Loucy (cell line): ENCODE measurements at regions not wholly inside any gene's neighbourhood (a gene's known extent, or its start where the extent isn't known, plus 50 kb on each side); places are given as distances from the start of the nearest gene placed in this dataset.

ENCODE experiments used
- H2AFZ ChIP-seq: fragments of 200-600 bp; sonication (generic); 2 replicates; pipeline ENCODE4 v1.6.0; 2016; ENCODE audit warnings: antibody characterized with exemption, mild to moderate bottlenecking, low read length, moderate library complexity
- H3F3A ChIP-seq: fragments of 200-600 bp; 2 replicates; pipeline ENCODE4 v1.6.0; 2016; ENCODE audit warnings: antibody characterized with exemption, low read depth, mild to moderate bottlenecking
- H3K27me3 ChIP-seq: fragments of 200-600 bp; sonication (generic); 2 replicates; pipeline ENCODE4 v1.6.1; 2014; ENCODE audit warnings: low read length, mild to moderate bottlenecking; ENCODE audit not compliant: insufficient read depth, poor library complexity, severe bottlenecking
- H3K36me3 ChIP-seq: fragments of 200-600 bp; sonication (generic); 2 replicates; pipeline ENCODE4 v1.6.1; 2016; ENCODE audit warnings: low read length; ENCODE audit not compliant: insufficient read depth
- H3K4me1 ChIP-seq: fragments of 200-600 bp; sonication (generic); 2 replicates; pipeline ENCODE4 v1.5.1; 2014; ENCODE audit warnings: low read length, mild to moderate bottlenecking; ENCODE audit not compliant: insufficient read depth, poor library complexity, severe bottlenecking
- H3K4me2 ChIP-seq: fragments of 200-600 bp; sonication (generic); 2 replicates; pipeline ENCODE4 v1.6.0; 2014; ENCODE audit warnings: antibody characterized with exemption, low read length, low read depth, mild to moderate bottlenecking; ENCODE audit not compliant: poor library complexity, severe bottlenecking
- H3K4me3 ChIP-seq: fragments of 200-600 bp; sonication (generic); 2 replicates; pipeline ENCODE4 v1.5.1; 2014; ENCODE audit warnings: low read length, mild to moderate bottlenecking, mixed read lengths; ENCODE audit not compliant: poor library complexity, severe bottlenecking
- H3K79me2 ChIP-seq: fragments of 200-600 bp; sonication (generic); 2 replicates; pipeline ENCODE4 v1.6.1; 2014; ENCODE audit warnings: low read length; ENCODE audit not compliant: insufficient read depth
- H3K9ac ChIP-seq: fragments of 200-600 bp; sonication (generic); 2 replicates; pipeline ENCODE4 v1.6.0; 2014; ENCODE audit warnings: mild to moderate bottlenecking, low read depth, low read length, moderate library complexity; ENCODE audit not compliant: poor library complexity, severe bottlenecking
- H3K9me2 ChIP-seq: fragments of 200-600 bp; sonication (generic); replicated peaks from 2 replicates; pipeline ENCODE4 v1.6.1; 2016; ENCODE audit warnings: low read depth, low read length, mixed read lengths
- H3K9me3 ChIP-seq: fragments of 200-600 bp; sonication (generic); 2 replicates; pipeline ENCODE4 v1.6.1; 2014; ENCODE audit warnings: mild to moderate bottlenecking, antibody characterized with exemption, low read length, low read depth; ENCODE audit not compliant: insufficient read depth
- H4K20me1 ChIP-seq: fragments of 200-600 bp; sonication (generic); 2 replicates; pipeline ENCODE4 v1.6.0; 2014; ENCODE audit warnings: antibody characterized with exemption, low read length, mild to moderate bottlenecking; ENCODE audit not compliant: insufficient read depth, poor library complexity, severe bottlenecking
- EZH2phosphoT487 ChIP-seq: fragments of 200-600 bp; IDR thresholded peaks from 2 replicates; pipeline ENCODE4 v1.6.1; 2018; ENCODE audit warnings: antibody characterized with exemption, mild to moderate bottlenecking, moderate library complexity, borderline replicate concordance
- TF ChIP-seq, protein P1 (sequence below): fragments of 200-600 bp; sonication (generic); conservative IDR thresholded peaks from 2 replicates; pipeline ENCODE4 v1.5.1; 2014; ENCODE audit warnings: mild to moderate bottlenecking, antibody characterized with exemption, low read length

GRCh38 chr5:93960042-93960441 is 218.6 kb upstream of the POU5F2 start:
- Histone ChIP-seq H3K4me2 (no peak overlapping the region), H3K79me2 (no peaks in the 10 kb centered on the region), H3K36me3 (no peaks in the 10 kb centered on the region), H2AFZ (no peak overlapping the region), H3K4me1 (no peaks in the 10 kb centered on the region), H4K20me1 (no peaks in the 10 kb centered on the region), H3K9me3 (no peaks in the 10 kb centered on the region), H3K9me2 (no peaks in the 10 kb centered on the region), H3K9ac (no peak overlapping the region), H3K4me3 (no peak overlapping the region), H3K27me3 (no peaks in the 10 kb centered on the region), H3F3A (no peaks in the 10 kb centered on the region)
- TF ChIP-seq, protein P1, sequence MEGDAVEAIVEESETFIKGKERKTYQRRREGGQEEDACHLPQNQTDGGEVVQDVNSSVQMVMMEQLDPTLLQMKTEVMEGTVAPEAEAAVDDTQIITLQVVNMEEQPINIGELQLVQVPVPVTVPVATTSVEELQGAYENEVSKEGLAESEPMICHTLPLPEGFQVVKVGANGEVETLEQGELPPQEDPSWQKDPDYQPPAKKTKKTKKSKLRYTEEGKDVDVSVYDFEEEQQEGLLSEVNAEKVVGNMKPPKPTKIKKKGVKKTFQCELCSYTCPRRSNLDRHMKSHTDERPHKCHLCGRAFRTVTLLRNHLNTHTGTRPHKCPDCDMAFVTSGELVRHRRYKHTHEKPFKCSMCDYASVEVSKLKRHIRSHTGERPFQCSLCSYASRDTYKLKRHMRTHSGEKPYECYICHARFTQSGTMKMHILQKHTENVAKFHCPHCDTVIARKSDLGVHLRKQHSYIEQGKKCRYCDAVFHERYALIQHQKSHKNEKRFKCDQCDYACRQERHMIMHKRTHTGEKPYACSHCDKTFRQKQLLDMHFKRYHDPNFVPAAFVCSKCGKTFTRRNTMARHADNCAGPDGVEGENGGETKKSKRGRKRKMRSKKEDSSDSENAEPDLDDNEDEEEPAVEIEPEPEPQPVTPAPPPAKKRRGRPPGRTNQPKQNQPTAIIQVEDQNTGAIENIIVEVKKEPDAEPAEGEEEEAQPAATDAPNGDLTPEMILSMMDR: no peak
- no peak for TF ChIP-seq EZH2phosphoT487

GRCh38 chr5:93956006-93956405 is 214.6 kb upstream of the POU5F2 start:
- H3K9me3 ChIP-seq: no peaks in the 10 kb centered on the region
- no peak overlapping the region for H2AFZ ChIP-seq
- H3F3A ChIP-seq: no peaks in the 10 kb centered on the region
- no peak overlapping the region for H3K4me3 ChIP-seq
- no peak overlapping the region for H3K4me2 ChIP-seq
- H3K36me3 ChIP-seq: no peaks in the 10 kb centered on the region
- H4K20me1 ChIP-seq: no peaks in the 10 kb centered on the region
- H3K9ac ChIP-seq: no peak overlapping the region
- no peaks in the 10 kb centered on the region for H3K4me1 ChIP-seq
- no peaks in the 10 kb centered on the region for H3K27me3 ChIP-seq
- no peaks in the 10 kb centered on the region for H3K9me2 ChIP-seq
- TF ChIP-seq, protein P1: no peak
- TF ChIP-seq EZH2phosphoT487: no peak
- no peaks in the 10 kb centered on the region for H3K79me2 ChIP-seq

GRCh38 chr5:93954421-93955069 is 213.1 kb upstream of the POU5F2 start:
- no peaks in the 10 kb centered on the region for H3K27me3 ChIP-seq
- no peak overlapping the region for H3K4me2 ChIP-seq
- H3K36me3 ChIP-seq: no peaks in the 10 kb centered on the region
- no peaks in the 10 kb centered on the region for H3K9me2 ChIP-seq
- H3F3A ChIP-seq: no peaks in the 10 kb centered on the region
- no peak overlapping the region for H3K9ac ChIP-seq
- H3K9me3 ChIP-seq: no peaks in the 10 kb centered on the region
- H4K20me1 ChIP-seq: no peaks in the 10 kb centered on the region
- no peaks in the 10 kb centered on the region for H3K4me1 ChIP-seq
- H3K79me2 ChIP-seq: no peaks in the 10 kb centered on the region
- TF ChIP-seq, protein P1: no peak
- TF ChIP-seq EZH2phosphoT487: no peak
- H3K4me3 ChIP-seq: no peak overlapping the region
- no peak overlapping the region for H2AFZ ChIP-seq
